CD14-positive monocyte (primary cell): ENCODE measurements at regions not wholly inside any gene's neighbourhood (a gene's known extent, or its start where the extent isn't known, plus 50 kb on each side); places are given as distances from the start of the nearest gene placed in this dataset.

Experiments
- DNase-seq, 3 donors: peaks; one replicate each; pipeline ENCODE4 v3.0.0-alpha.2; 2011 to 2022
- H2AFZ ChIP-seq: 2 replicates; pipeline ENCODE4 v1.6.0; 2012; ENCODE audit warnings: mild to moderate bottlenecking, low read depth, low read length, inconsistent platforms; ENCODE audit not compliant: insufficient read depth, poor library complexity, severe bottlenecking
- H3K27ac ChIP-seq, 2 donors: 1 replicate in 1 of 2; 2 replicates in 1 of 2; pipeline ENCODE4 v1.5.1; 2012 to 2013; ENCODE audit warnings: low read length in 2 of 2, control low read depth in 1 of 2, inconsistent platforms in 1 of 2, low read depth in 1 of 2, mild to moderate bottlenecking in 1 of 2
- H3K27me3 ChIP-seq, 2 donors: one replicate each; pipeline versions ENCODE4 v1.6.0 to v1.6.1; 2011 to 2013; ENCODE audit warnings: low read length in 2 of 2; ENCODE audit not compliant: control insufficient read depth in 2 of 2, insufficient read depth in 2 of 2
- H3K36me3 ChIP-seq, 2 donors: replicated peaks in 1 of 2; 1 replicate in 1 of 2; 2 replicates in 1 of 2; pipeline versions ENCODE4 v1.5.1 to v1.6.1; 2012 to 2013; ENCODE audit warnings: low read length in 2 of 2, control low read depth in 1 of 2, inconsistent platforms in 1 of 2, mild to moderate bottlenecking in 1 of 2; ENCODE audit not compliant: insufficient read depth in 2 of 2, control insufficient read depth in 1 of 2
- H3K4me1 ChIP-seq, 2 donors: 1 replicate in 1 of 2; 2 replicates in 1 of 2; pipeline versions ENCODE4 v1.5.1 to v1.6.1; 2012 to 2013; ENCODE audit warnings: low read length in 2 of 2, control low read depth in 1 of 2, inconsistent platforms in 1 of 2, mild to moderate bottlenecking in 1 of 2, moderate library complexity in 1 of 2; ENCODE audit not compliant: insufficient read depth in 2 of 2, control insufficient read depth in 1 of 2
- H3K4me2 ChIP-seq: replicated peaks from 2 replicates; pipeline ENCODE3; 2012; ENCODE audit warnings: low read length, moderate library complexity, mild to moderate bottlenecking; ENCODE audit not compliant: poor library complexity, severe bottlenecking; ENCODE audit errors: extremely low read depth
- H3K4me3 ChIP-seq, 3 experiments: fragments of 200-600 bp in 1 of 3; sonication (generic) in 1 of 3; replicated peaks in 1 of 3; 1 replicate in 2 of 3; 2 replicates in 1 of 3; pipeline ENCODE4 v1.5.1; 2011 to 2013; ENCODE audit warnings: low read length in 3 of 3, mild to moderate bottlenecking in 3 of 3, control low read depth in 2 of 3, low read depth in 2 of 3, inconsistent platforms in 1 of 3, moderate library complexity in 1 of 3
- H3K79me2 ChIP-seq: 2 replicates; pipeline ENCODE4 v1.6.0; 2012; ENCODE audit warnings: mild to moderate bottlenecking, control low read depth, inconsistent platforms, low read length, moderate library complexity; ENCODE audit not compliant: insufficient read depth
- H3K9ac ChIP-seq: 2 replicates; pipeline ENCODE4 v1.6.0; 2017; ENCODE audit warnings: low read length, mild to moderate bottlenecking; ENCODE audit not compliant: insufficient read depth, poor library complexity, severe bottlenecking
- H3K9me3 ChIP-seq, 2 donors: replicated peaks in 1 of 2; 1 replicate in 1 of 2; 2 replicates in 1 of 2; pipeline versions ENCODE4 v1.5.1 to v1.6.1; 2012 to 2013; ENCODE audit warnings: low read length in 2 of 2, control low read depth in 1 of 2; ENCODE audit not compliant: control insufficient read depth in 1 of 2, insufficient read depth in 1 of 2
- H4K20me1 ChIP-seq: 2 replicates; pipeline ENCODE4 v1.6.0; 2012; ENCODE audit warnings: mild to moderate bottlenecking, low read length, control low read depth, moderate library complexity; ENCODE audit not compliant: insufficient read depth
- H3K27ac Mint-ChIP-seq, 7 donors: one replicate each; pipeline ENCODE4 v1.8.0; 2020; ENCODE audit warnings: mild to moderate bottlenecking in 7 of 7, mixed read lengths in 7 of 7, moderate library complexity in 6 of 7, inconsistent platforms in 2 of 7
- H3K27me3 Mint-ChIP-seq, 3 donors: one replicate each; pipeline ENCODE4 v1.8.0; 2021 to 2022; ENCODE audit warnings: low read depth in 3 of 3, mild to moderate bottlenecking in 3 of 3, mixed read lengths in 3 of 3, moderate library complexity in 3 of 3, inconsistent platforms in 1 of 3
- H3K36me3 Mint-ChIP-seq, 2 donors: one replicate each; pipeline ENCODE4 v1.8.0; 2020; ENCODE audit warnings: mixed read lengths in 2 of 2, inconsistent platforms in 1 of 2, mild to moderate bottlenecking in 1 of 2
- H3K4me1 Mint-ChIP-seq: one replicate; pipeline ENCODE4 v1.8.0; 2020; ENCODE audit warnings: mild to moderate bottlenecking, mixed read lengths
- H3K4me3 Mint-ChIP-seq, 2 donors: one replicate each; pipeline ENCODE4 v1.8.0; 2020; ENCODE audit warnings: mild to moderate bottlenecking in 2 of 2, mixed read lengths in 2 of 2, moderate library complexity in 1 of 2
- H3K9me3 Mint-ChIP-seq, 7 donors: one replicate each; pipeline ENCODE4 v1.8.0; 2020 to 2022; ENCODE audit warnings: mixed read lengths in 7 of 7, mild to moderate bottlenecking in 6 of 7, moderate library complexity in 6 of 7, inconsistent platforms in 2 of 7
- CTCF ChIP-seq: fragments of 200-600 bp; IDR thresholded peaks from one replicate; pipeline ENCODE4 v1.8.0; 2022; ENCODE audit warnings: antibody characterized with exemption, mild to moderate bottlenecking
- intact Hi-C, 2 donors: fragments of 100-400 bp; cut with micrococcal nuclease; formaldehyde crosslinking; loops; one replicate each; pipeline versions ENCODE4 v1.15.0 to v1.15.1; 2023

GRCh38 chr21:38556390-38556789 is 58.1 kb upstream of the ERG start:
- no peaks in the 10 kb centered on the region for H3K4me1 Mint-ChIP-seq
- Histone ChIP-seq H3K79me2 (no peaks in the 10 kb centered on the region), H2AFZ (no peak overlapping the region), H3K4me2 (no peak overlapping the region), H3K9ac (no peak overlapping the region), H3K9me3 (no peaks in the 10 kb centered on the region), H3K36me3 (no peaks in the 10 kb centered on the region), H3K4me3 (no peak overlapping the region), H3K27ac (no peak overlapping the region), H3K4me1 (no peaks in the 10 kb centered on the region), H4K20me1 (no peaks in the 10 kb centered on the region), H3K27me3 (no peaks in the 10 kb centered on the region)
- no peak for DNase-seq
- no peaks in the 10 kb centered on the region for H3K9me3 Mint-ChIP-seq
- no peak overlapping the region for H3K27ac Mint-ChIP-seq
- no peaks in the 10 kb centered on the region for H3K36me3 Mint-ChIP-seq
- peaks cover 0 to 2% (median 2%) of the 10 kb centered on the region in 3 donors for H3K27me3 Mint-ChIP-seq
- H3K4me3 Mint-ChIP-seq: no peak overlapping the region
- intact Hi-C loops: no loop called here
- TF ChIP-seq CTCF: no peak

- intact Hi-C loops: no loop called here
- H3K27me3 Mint-ChIP-seq: peaks cover 0 to 4% (median 2%) of the 10 kb centered on the region in 3 donors
- Histone ChIP-seq H3K4me3 (no peak overlapping the region), H3K27me3 (no peaks in the 10 kb centered on the region), H3K9ac (no peak overlapping the region), H3K27ac (no peak overlapping the region), H3K4me1 (no peaks in the 10 kb centered on the region), H3K9me3 (no peaks in the 10 kb centered on the region), H3K36me3 (no peaks in the 10 kb centered on the region), H3K79me2 (no peaks in the 10 kb centered on the region), H4K20me1 (no peaks in the 10 kb centered on the region), H2AFZ (no peak overlapping the region), H3K4me2 (no peak overlapping the region)
- H3K9me3 Mint-ChIP-seq: no peaks in the 10 kb centered on the region
- DNase-seq: no peak
- no peak overlapping the region for H3K4me3 Mint-ChIP-seq
- no peaks in the 10 kb centered on the region for H3K36me3 Mint-ChIP-seq
- no peak overlapping the region for H3K27ac Mint-ChIP-seq
- no peaks in the 10 kb centered on the region for H3K4me1 Mint-ChIP-seq
- no peak for TF ChIP-seq CTCF
Measured at GRCh38 chr21:38561205-38561604, 62.9 kb upstream of the ERG start.
